HL-60 (cell line): ENCODE measurements at regions not wholly inside any gene's neighbourhood (a gene's known extent, or its start where the extent isn't known, plus 50 kb on each side); places are given as distances from the start of the nearest gene placed in this dataset.

Experiments
- DNase-seq, 2 experiments: peaks; one replicate each; pipeline ENCODE4 v3.0.0-alpha.2; 2010 to 2020; ENCODE audit warnings: low read depth in 1 of 2, low spot score in 1 of 2
- H3K27ac ChIP-seq: fragments of 250-450 bp; sonication (Bioruptor Pico); replicated peaks from 2 replicates; pipeline ENCODE4 v1.5.1; 2020; ENCODE audit warnings: mild to moderate bottlenecking, moderate library complexity
- H3K27me3 ChIP-seq: fragments of 250-450 bp; sonication (Bioruptor Pico); 2 replicates; pipeline ENCODE4 v1.5.1; 2021; ENCODE audit warnings: mild to moderate bottlenecking, moderate library complexity; ENCODE audit not compliant: insufficient read depth, poor library complexity, severe bottlenecking
- H3K4me3 ChIP-seq: replicated peaks from 2 replicates; pipeline ENCODE4 v1.5.1; 2011; ENCODE audit warnings: mild to moderate bottlenecking, control low read depth, low read length; ENCODE audit not compliant: insufficient read depth
- GABPA ChIP-seq: IDR thresholded peaks from 2 replicates; pipeline ENCODE4 v1.6.1; 2012; ENCODE audit warnings: low read depth
- POLR2AphosphoS5 ChIP-seq: IDR thresholded peaks from 2 replicates; pipeline ENCODE4 v1.6.1; 2012; ENCODE audit warnings: low read depth
- SPI1 ChIP-seq: IDR thresholded peaks from 2 replicates; pipeline ENCODE4 v1.6.1; 2012; ENCODE audit warnings: low read depth, mild to moderate bottlenecking, borderline replicate concordance
- TF ChIP-seq, protein P1 (sequence below): IDR thresholded peaks from 2 replicates; pipeline ENCODE4 v1.6.1; 2012; ENCODE audit warnings: low read depth; ENCODE audit not compliant: insufficient replicate concordance
- TF ChIP-seq, protein P2 (sequence below): IDR thresholded peaks from one replicate; pipeline ENCODE4 v1.5.1; 2011; ENCODE audit warnings: low read length, control low read depth, inconsistent platforms; ENCODE audit not compliant: insufficient read depth

DNA sequence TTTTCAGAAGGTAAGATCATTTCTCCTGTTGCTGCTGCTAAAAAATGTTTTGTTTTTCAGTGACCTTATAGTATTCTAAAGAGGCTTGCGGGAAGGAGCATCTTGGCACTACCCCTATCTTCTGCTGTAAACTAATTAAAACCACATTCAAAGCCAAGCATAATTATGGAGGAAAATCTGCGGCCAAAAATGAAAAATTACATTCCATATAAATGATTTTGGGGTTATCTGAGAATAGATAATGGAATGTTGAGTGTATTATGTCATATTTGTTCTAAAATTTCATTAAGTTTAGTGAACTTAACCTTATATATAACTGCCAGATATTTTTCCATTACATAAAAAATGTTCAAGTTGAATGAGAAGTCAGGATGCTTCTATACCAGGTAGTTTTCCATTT, 170.4 kb upstream of the TMC3 start:
- H3K4me3 ChIP-seq = no peak overlapping the region
- no peak overlapping the region for H3K27ac ChIP-seq
- no peak for DNase-seq
- H3K27me3 ChIP-seq = no peaks in the 10 kb centered on the region
- no peak for TF ChIP-seq GABPA
- TF ChIP-seq POLR2AphosphoS5 = no peak
- no peak for TF ChIP-seq SPI1
- TF ChIP-seq, protein P1, sequence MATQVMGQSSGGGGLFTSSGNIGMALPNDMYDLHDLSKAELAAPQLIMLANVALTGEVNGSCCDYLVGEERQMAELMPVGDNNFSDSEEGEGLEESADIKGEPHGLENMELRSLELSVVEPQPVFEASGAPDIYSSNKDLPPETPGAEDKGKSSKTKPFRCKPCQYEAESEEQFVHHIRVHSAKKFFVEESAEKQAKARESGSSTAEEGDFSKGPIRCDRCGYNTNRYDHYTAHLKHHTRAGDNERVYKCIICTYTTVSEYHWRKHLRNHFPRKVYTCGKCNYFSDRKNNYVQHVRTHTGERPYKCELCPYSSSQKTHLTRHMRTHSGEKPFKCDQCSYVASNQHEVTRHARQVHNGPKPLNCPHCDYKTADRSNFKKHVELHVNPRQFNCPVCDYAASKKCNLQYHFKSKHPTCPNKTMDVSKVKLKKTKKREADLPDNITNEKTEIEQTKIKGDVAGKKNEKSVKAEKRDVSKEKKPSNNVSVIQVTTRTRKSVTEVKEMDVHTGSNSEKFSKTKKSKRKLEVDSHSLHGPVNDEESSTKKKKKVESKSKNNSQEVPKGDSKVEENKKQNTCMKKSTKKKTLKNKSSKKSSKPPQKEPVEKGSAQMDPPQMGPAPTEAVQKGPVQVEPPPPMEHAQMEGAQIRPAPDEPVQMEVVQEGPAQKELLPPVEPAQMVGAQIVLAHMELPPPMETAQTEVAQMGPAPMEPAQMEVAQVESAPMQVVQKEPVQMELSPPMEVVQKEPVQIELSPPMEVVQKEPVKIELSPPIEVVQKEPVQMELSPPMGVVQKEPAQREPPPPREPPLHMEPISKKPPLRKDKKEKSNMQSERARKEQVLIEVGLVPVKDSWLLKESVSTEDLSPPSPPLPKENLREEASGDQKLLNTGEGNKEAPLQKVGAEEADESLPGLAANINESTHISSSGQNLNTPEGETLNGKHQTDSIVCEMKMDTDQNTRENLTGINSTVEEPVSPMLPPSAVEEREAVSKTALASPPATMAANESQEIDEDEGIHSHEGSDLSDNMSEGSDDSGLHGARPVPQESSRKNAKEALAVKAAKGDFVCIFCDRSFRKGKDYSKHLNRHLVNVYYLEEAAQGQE = no peak
- TF ChIP-seq, protein P2, sequence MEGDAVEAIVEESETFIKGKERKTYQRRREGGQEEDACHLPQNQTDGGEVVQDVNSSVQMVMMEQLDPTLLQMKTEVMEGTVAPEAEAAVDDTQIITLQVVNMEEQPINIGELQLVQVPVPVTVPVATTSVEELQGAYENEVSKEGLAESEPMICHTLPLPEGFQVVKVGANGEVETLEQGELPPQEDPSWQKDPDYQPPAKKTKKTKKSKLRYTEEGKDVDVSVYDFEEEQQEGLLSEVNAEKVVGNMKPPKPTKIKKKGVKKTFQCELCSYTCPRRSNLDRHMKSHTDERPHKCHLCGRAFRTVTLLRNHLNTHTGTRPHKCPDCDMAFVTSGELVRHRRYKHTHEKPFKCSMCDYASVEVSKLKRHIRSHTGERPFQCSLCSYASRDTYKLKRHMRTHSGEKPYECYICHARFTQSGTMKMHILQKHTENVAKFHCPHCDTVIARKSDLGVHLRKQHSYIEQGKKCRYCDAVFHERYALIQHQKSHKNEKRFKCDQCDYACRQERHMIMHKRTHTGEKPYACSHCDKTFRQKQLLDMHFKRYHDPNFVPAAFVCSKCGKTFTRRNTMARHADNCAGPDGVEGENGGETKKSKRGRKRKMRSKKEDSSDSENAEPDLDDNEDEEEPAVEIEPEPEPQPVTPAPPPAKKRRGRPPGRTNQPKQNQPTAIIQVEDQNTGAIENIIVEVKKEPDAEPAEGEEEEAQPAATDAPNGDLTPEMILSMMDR = no peak

DNA sequence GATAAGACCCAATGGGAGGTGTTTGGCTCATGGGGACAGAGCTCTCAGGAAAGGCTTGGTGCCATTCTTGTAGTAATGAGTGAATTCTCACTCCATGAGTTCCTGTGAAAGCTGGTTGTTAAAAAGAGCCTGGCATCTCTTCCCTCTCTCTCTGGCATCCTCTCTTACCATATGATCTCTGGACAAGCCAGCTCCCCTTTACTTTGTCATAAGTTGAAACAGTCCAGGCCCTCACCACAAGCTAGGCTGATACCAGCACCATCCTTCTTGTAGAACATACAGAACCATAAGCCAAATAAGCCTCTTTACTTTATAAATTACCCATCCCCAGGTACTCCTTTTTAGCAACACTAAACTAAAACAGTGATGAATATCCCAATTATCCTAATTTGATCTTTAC, 166.9 kb upstream of the TMC3 start:
- TF ChIP-seq SPI1 (no peak), GABPA (no peak), POLR2AphosphoS5 (no peak)
- TF ChIP-seq, protein P2 = no peak
- TF ChIP-seq, protein P1 = no peak
- Histone ChIP-seq H3K27ac (no peak overlapping the region), H3K4me3 (no peak overlapping the region), H3K27me3 (no peaks in the 10 kb centered on the region)
- DNase-seq = no peak

DNA sequence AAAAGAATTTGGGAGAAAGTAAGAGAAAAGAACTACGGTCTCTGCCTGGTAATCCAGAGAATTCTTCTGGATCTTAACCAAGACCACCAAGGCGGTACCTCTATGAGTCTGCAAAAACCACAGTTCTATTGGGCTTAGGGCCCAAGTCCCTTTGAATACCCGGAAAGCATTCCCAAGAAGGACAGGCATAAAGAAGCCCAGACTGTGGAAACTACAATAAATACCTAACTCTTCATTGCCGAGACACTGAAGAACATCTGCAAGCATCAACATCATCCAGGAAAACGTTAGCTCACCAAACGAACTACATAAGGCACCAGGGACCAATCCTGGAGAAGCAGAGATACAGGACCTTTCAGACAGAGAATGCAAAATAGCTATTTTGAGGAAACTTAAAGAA, 162.3 kb upstream of the TMC3 start:
- no peak overlapping the region for H3K27ac ChIP-seq
- TF ChIP-seq SPI1 (no peak), GABPA (no peak), POLR2AphosphoS5 (no peak)
- TF ChIP-seq, protein P1 = no peak
- TF ChIP-seq, protein P2 = no peak
- no peak for DNase-seq
- H3K27me3 ChIP-seq = no peaks in the 10 kb centered on the region
- H3K4me3 ChIP-seq = no peak overlapping the region
